ENCODE measurements at regions not wholly inside any gene's neighbourhood (a gene's known extent, or its start where the extent isn't known, plus 50 kb on each side); places are given as distances from the start of the nearest gene placed in this dataset.

GRCh38 chr11:28822576-28822975 lies 714.4 kb downstream of the METTL15 start:
- DNase-seq = no peak
- no peaks in the 10 kb centered on the region for H3K36me3 ChIP-seq (replicated peaks)
- H3K27ac ChIP-seq = no peak overlapping the region
- TF ChIP-seq, protein P1, sequence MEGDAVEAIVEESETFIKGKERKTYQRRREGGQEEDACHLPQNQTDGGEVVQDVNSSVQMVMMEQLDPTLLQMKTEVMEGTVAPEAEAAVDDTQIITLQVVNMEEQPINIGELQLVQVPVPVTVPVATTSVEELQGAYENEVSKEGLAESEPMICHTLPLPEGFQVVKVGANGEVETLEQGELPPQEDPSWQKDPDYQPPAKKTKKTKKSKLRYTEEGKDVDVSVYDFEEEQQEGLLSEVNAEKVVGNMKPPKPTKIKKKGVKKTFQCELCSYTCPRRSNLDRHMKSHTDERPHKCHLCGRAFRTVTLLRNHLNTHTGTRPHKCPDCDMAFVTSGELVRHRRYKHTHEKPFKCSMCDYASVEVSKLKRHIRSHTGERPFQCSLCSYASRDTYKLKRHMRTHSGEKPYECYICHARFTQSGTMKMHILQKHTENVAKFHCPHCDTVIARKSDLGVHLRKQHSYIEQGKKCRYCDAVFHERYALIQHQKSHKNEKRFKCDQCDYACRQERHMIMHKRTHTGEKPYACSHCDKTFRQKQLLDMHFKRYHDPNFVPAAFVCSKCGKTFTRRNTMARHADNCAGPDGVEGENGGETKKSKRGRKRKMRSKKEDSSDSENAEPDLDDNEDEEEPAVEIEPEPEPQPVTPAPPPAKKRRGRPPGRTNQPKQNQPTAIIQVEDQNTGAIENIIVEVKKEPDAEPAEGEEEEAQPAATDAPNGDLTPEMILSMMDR (IDR thresholded peaks at IDR 0.05; ENCODE audit: low read depth, low read length, missing control alignments) = no peak
- H3K27me3 ChIP-seq (replicated peaks) = no peaks in the 10 kb centered on the region
- H3K4me3 ChIP-seq (ENCODE audit: low read depth, low read length) = no peak overlapping the region
- in situ Hi-C loops (cut with HindIII; ENCODE audit: low pct_ligation_motif_present, low sequenced_read_pairs) = no loop called here

- H3K27me3 ChIP-seq (replicated peaks) = no peaks in the 10 kb centered on the region
- DNase-seq = no peak
- H3K4me3 ChIP-seq (ENCODE audit: low read depth, low read length) = no peak overlapping the region
- TF ChIP-seq, protein P1 (IDR thresholded peaks at IDR 0.05; ENCODE audit: low read depth, low read length, missing control alignments) = no peak
- H3K27ac ChIP-seq = no peak overlapping the region
- H3K36me3 ChIP-seq (replicated peaks) = no peaks in the 10 kb centered on the region
- in situ Hi-C loops (cut with HindIII; ENCODE audit: low pct_ligation_motif_present, low sequenced_read_pairs) = no loop called here
Observed at GRCh38 chr11:28820296-28820989, 712.3 kb downstream of the METTL15 start.

DNA sequence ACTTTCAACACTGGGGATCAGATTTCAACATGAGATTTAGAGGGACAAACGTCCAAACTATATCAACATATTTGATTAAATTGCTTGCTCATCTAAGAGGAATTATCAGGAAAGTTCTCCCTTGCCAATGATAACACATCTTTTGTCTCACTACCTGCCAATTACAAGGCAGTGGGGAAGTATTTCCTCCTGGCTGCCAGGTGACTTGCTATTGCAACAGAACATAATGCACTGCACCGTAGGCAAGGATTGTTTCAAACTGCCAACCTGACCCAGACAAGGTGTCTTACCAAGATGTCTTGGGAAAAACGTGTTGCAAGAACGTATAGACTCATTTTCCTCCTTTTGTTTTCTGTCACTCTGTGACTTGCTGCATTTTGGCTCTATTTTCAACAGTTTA lies 711.6 kb downstream of the METTL15 start:
- H3K27me3 ChIP-seq (replicated peaks) = no peaks in the 10 kb centered on the region
- in situ Hi-C loops (cut with HindIII; ENCODE audit: low pct_ligation_motif_present, low sequenced_read_pairs) = no loop called here
- H3K4me3 ChIP-seq (ENCODE audit: low read depth, low read length) = no peak overlapping the region
- H3K36me3 ChIP-seq (replicated peaks) = no peaks in the 10 kb centered on the region
- no peak overlapping the region for H3K27ac ChIP-seq
- DNase-seq = no peak
- TF ChIP-seq, protein P1 (IDR thresholded peaks at IDR 0.05; ENCODE audit: low read depth, low read length, missing control alignments) = no peak

DNA sequence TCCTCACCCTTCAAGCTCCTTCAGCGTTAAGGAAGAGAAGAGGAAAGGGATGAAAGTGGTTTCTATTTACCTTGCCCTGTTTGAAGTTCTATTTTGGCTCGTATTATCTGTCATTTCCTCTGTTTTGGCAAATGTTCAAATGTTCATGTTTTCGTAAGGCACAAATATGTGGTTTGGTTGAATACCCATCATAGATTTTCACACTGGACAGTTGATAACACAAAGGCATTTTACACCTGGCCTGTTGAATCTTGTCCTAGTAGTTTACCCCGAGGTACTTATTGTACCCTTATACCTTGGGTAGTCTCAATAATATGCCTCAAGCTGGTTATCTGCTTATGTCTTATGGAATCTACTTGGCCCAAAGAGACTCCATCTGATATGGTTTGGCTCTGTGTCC lies 706.9 kb downstream of the METTL15 start:
- Histone ChIP-seq H3K36me3 (replicated peaks) (no peaks in the 10 kb centered on the region), H3K4me3 (ENCODE audit: low read depth, low read length) (no peak overlapping the region), H3K27me3 (replicated peaks) (no peaks in the 10 kb centered on the region), H3K27ac (no peak overlapping the region)
- in situ Hi-C loops (cut with HindIII; ENCODE audit: low pct_ligation_motif_present, low sequenced_read_pairs) = no loop called here
- no peak for DNase-seq
- TF ChIP-seq, protein P1 (IDR thresholded peaks at IDR 0.05; ENCODE audit: low read depth, low read length, missing control alignments) = no peak

GRCh38 chr11:28808771-28809170 lies 700.6 kb downstream of the METTL15 start:
- H3K27ac ChIP-seq = no peak overlapping the region
- no peak overlapping the region for H3K4me3 ChIP-seq (ENCODE audit: low read depth, low read length)
- TF ChIP-seq, protein P1 (IDR thresholded peaks at IDR 0.05; ENCODE audit: low read depth, low read length, missing control alignments) = no peak
- H3K27me3 ChIP-seq (replicated peaks) = no peaks in the 10 kb centered on the region
- no peak for DNase-seq
- no peaks in the 10 kb centered on the region for H3K36me3 ChIP-seq (replicated peaks)
- in situ Hi-C loops (cut with HindIII; ENCODE audit: low pct_ligation_motif_present, low sequenced_read_pairs) = no loop called here

GRCh38 chr11:28799316-28799715 lies 691.1 kb downstream of the METTL15 start:
- Histone ChIP-seq H3K27ac (no peak overlapping the region), H3K36me3 (replicated peaks) (no peaks in the 10 kb centered on the region), H3K4me3 (ENCODE audit: low read depth, low read length) (no peak overlapping the region), H3K27me3 (replicated peaks) (no peaks in the 10 kb centered on the region)
- no peak for DNase-seq
- in situ Hi-C loops (cut with HindIII; ENCODE audit: low pct_ligation_motif_present, low sequenced_read_pairs) = no loop called here
- TF ChIP-seq, protein P1 (IDR thresholded peaks at IDR 0.05; ENCODE audit: low read depth, low read length, missing control alignments) = no peak

Measured in brain microvascular endothelial cell (primary cell).